HFFc6 (cell line): ENCODE measurements at regions not wholly inside any gene's neighbourhood (a gene's known extent, or its start where the extent isn't known, plus 50 kb on each side); places are given as distances from the start of the nearest gene placed in this dataset.
"Not testable (repeated sequence)": the region's sequence is repeated elsewhere in the genome, so short reads cannot be mapped to it uniquely, and the experiment has no call there.

Experiments used
- DNase-seq: peaks from one replicate; pipeline ENCODE4 v3.0.0-alpha.2; 2018
- H3K27ac Mint-ChIP-seq: 2 replicates; pipeline ENCODE4 v1.8.0; 2020; ENCODE audit warnings: mild to moderate bottlenecking, mixed read lengths
- H3K27me3 Mint-ChIP-seq: 2 replicates; pipeline ENCODE4 v1.8.0; 2021; ENCODE audit warnings: mild to moderate bottlenecking, moderate library complexity, mixed read lengths; ENCODE audit not compliant: insufficient read depth
- H3K36me3 Mint-ChIP-seq: 2 replicates; pipeline ENCODE4 v1.8.0; 2021; ENCODE audit warnings: low read depth, mixed read lengths
- H3K4me1 Mint-ChIP-seq: 2 replicates; pipeline ENCODE4 v1.8.0; 2020; ENCODE audit warnings: low read depth, mixed read lengths
- H3K4me3 Mint-ChIP-seq: 2 replicates; pipeline ENCODE4 v1.8.0; 2020; ENCODE audit warnings: mild to moderate bottlenecking, moderate library complexity, mixed read lengths
- H3K9me3 Mint-ChIP-seq: 2 replicates; pipeline ENCODE4 v1.8.0; 2020; ENCODE audit warnings: mild to moderate bottlenecking, mixed read lengths
- TF ChIP-seq, protein P1 (sequence below): fragments of 200-600 bp; sonication (generic); IDR thresholded peaks from 2 replicates; pipeline ENCODE4 v1.5.0; 2021; ENCODE audit warnings: antibody characterized with exemption, mild to moderate bottlenecking

GRCh38 chr7:45328403-45328981 is 170.9 kb downstream of the RAMP3 start:
- no peaks in the 10 kb centered on the region for H3K4me1 Mint-ChIP-seq
- H3K27ac Mint-ChIP-seq = no peak overlapping the region
- DNase-seq = no peak
- H3K4me3 Mint-ChIP-seq = no peak overlapping the region
- H3K36me3 Mint-ChIP-seq = no peaks in the 10 kb centered on the region
- H3K27me3 Mint-ChIP-seq = peaks cover 2% of the 10 kb centered on the region; the same call in 1 of the 2 replicates
- H3K9me3 Mint-ChIP-seq = peaks cover 3% of the 10 kb centered on the region; the same call in 1 of the 2 replicates
- TF ChIP-seq, protein P1, sequence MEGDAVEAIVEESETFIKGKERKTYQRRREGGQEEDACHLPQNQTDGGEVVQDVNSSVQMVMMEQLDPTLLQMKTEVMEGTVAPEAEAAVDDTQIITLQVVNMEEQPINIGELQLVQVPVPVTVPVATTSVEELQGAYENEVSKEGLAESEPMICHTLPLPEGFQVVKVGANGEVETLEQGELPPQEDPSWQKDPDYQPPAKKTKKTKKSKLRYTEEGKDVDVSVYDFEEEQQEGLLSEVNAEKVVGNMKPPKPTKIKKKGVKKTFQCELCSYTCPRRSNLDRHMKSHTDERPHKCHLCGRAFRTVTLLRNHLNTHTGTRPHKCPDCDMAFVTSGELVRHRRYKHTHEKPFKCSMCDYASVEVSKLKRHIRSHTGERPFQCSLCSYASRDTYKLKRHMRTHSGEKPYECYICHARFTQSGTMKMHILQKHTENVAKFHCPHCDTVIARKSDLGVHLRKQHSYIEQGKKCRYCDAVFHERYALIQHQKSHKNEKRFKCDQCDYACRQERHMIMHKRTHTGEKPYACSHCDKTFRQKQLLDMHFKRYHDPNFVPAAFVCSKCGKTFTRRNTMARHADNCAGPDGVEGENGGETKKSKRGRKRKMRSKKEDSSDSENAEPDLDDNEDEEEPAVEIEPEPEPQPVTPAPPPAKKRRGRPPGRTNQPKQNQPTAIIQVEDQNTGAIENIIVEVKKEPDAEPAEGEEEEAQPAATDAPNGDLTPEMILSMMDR = no peak

- Mint-ChIP-seq H3K36me3 (no peaks in the 10 kb centered on the region), H3K4me3 (no peak overlapping the region), H3K4me1 (no peaks in the 10 kb centered on the region), H3K27me3 (peaks cover 2% of the 10 kb centered on the region; the same call in 1 of the 2 replicates), H3K27ac (no peak overlapping the region), H3K9me3 (peaks cover 3% of the 10 kb centered on the region; the same call in 1 of the 2 replicates)
- TF ChIP-seq, protein P1 = no peak
- no peak for DNase-seq
These were observed 174.0 kb downstream of the RAMP3 start for GRCh38 chr7:45331563-45331962.

- not testable (repeated sequence) for H3K27me3 Mint-ChIP-seq, H3K27ac Mint-ChIP-seq, H3K4me3 Mint-ChIP-seq, H3K4me1 Mint-ChIP-seq, H3K9me3 Mint-ChIP-seq, DNase-seq, H3K36me3 Mint-ChIP-seq
These were observed 177.4 kb downstream of the RAMP3 start for GRCh38 chr7:45335024-45335423.

DNA sequence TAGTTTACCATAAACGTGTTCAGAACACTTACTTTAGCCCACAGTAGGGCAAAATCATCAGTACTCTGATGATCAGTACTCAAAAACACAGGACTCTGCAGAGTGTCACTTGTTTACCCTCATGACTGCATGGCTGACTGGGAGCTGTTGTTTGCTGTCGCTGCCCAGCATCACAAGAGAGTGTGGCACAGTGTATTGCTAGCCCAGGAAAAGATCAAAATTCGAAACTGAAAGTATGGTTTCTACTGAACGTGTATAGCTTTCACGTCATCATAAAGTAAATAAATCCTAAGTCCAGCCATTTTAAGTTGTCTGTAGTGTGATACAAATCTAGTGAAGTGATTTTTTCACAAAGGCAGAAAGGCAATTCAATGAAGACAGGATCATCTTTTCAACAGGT is 184.6 kb downstream of the RAMP3 start:
- H3K9me3 Mint-ChIP-seq = no peaks in the 10 kb centered on the region
- H3K4me1 Mint-ChIP-seq = peaks cover 1% of the 10 kb centered on the region
- H3K36me3 Mint-ChIP-seq = no peaks in the 10 kb centered on the region
- H3K4me3 Mint-ChIP-seq = peak overlapping the region; percentile 45; the same call in 1 of the 2 replicates
- H3K27ac Mint-ChIP-seq = no peak overlapping the region
- TF ChIP-seq, protein P1 = no peak
- peaks cover 17% of the 10 kb centered on the region for H3K27me3 Mint-ChIP-seq
- DNase-seq = no peak

- H3K4me3 Mint-ChIP-seq = no peak overlapping the region
- no peaks in the 10 kb centered on the region for H3K9me3 Mint-ChIP-seq
- H3K27me3 Mint-ChIP-seq = peaks cover 15% of the 10 kb centered on the region
- no peak overlapping the region for H3K27ac Mint-ChIP-seq
- H3K36me3 Mint-ChIP-seq = no peaks in the 10 kb centered on the region
- H3K4me1 Mint-ChIP-seq = peaks cover 15% of the 10 kb centered on the region
- no peak for DNase-seq
- TF ChIP-seq, protein P1 = no peak
These were observed 186.2 kb downstream of the RAMP3 start for GRCh38 chr7:45343746-45344145.

DNA sequence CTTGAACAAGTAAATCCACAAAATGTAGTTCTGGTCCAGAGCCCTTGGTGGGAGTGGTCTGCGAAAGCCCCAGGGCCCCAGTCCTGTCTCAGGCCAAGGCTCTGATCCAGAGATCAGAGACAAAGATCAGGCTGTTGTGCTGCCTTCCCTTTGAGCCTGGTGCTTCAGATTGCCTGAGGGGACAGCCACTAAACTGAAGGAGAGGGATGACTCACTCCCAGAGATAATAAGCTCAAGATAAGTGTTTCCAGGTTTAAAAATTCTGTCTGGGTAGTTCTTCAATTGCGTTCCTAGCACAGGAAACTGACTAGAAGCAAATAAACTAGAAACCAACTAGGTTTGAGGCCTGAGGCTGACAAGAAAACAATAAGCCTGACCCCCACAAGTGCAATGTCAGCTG is 190.2 kb downstream of the RAMP3 start:
- H3K36me3 Mint-ChIP-seq = no peaks in the 10 kb centered on the region
- DNase-seq = peak; percentile 89

More for the DNA sequence above, 190.2 kb downstream of the RAMP3 start:
- Mint-ChIP-seq H3K27me3 (peaks cover 19% of the 10 kb centered on the region), H3K9me3 (no peaks in the 10 kb centered on the region), H3K27ac (no peak overlapping the region), H3K4me1 (peaks cover 15% of the 10 kb centered on the region), H3K4me3 (no peak overlapping the region)
- TF ChIP-seq, protein P1 = no peak
